A673 (cell line): ENCODE measurements at regions not wholly inside any gene's neighbourhood (a gene's known extent, or its start where the extent isn't known, plus 50 kb on each side); places are given as distances from the start of the nearest gene placed in this dataset.
A peak's percentile ranks its signal among the peaks of the same experiment; 100 is the strongest.

Experiments used
- BruUV-seq: library from RNA; stranded (reverse); fragments of 400-500 nt; replicated peaks from 2 replicates; lab custom pipeline; 2021; lab: Mats Ljungman, UMichigan
- CTCF ChIA-PET: fragments of 300-600 bp; sonication (Branson Sonifier 250); formaldehyde crosslinking; loops from one replicate; lab custom pipeline; 2022; ENCODE audit warnings: antibody characterized with exemption; lab: Charles Lee
- POLR2A ChIA-PET: fragments of 300-600 bp; sonication (Branson Sonifier 250); formaldehyde crosslinking; loops from one replicate; lab custom pipeline; 2022; ENCODE audit warnings: antibody characterized with exemption; ENCODE audit not compliant: low non-redundant PET; lab: Charles Lee
- DNase-seq: peaks from one replicate; pipeline ENCODE4 v3.0.0-alpha.2; 2015; ENCODE audit warnings: low spot score
- H3K27ac ChIP-seq: fragments of 200-600 bp; sonication (generic); 2 replicates; pipeline ENCODE4 v1.5.1; 2016; ENCODE audit warnings: mixed run types, low read depth, mild to moderate bottlenecking, mixed read lengths, antibody characterized with exemption, low read length; ENCODE audit not compliant: poor library complexity, severe bottlenecking
- H3K27me3 ChIP-seq: fragments of 200-600 bp; sonication (generic); replicated peaks from 2 replicates; pipeline ENCODE4 v1.6.1; 2017; ENCODE audit warnings: mixed run types, low read depth, mild to moderate bottlenecking, mixed read lengths, antibody characterized with exemption, low read length; ENCODE audit not compliant: insufficient read depth, poor library complexity
- H3K36me3 ChIP-seq: fragments of 200-600 bp; sonication (generic); 2 replicates; pipeline ENCODE4 v1.6.1; 2016; ENCODE audit warnings: mixed run types, mild to moderate bottlenecking, mixed read lengths, antibody characterized with exemption, low read length; ENCODE audit not compliant: insufficient read depth, poor library complexity, severe bottlenecking
- H3K4me1 ChIP-seq: fragments of 200-600 bp; sonication (generic); 2 replicates; pipeline ENCODE4 v1.6.1; 2017; ENCODE audit warnings: mixed run types, mild to moderate bottlenecking, mixed read lengths, antibody characterized with exemption, low read length; ENCODE audit not compliant: insufficient read depth, poor library complexity, severe bottlenecking
- H3K4me3 ChIP-seq: fragments of 200-600 bp; sonication (generic); 2 replicates; pipeline ENCODE4 v1.5.1; 2016; ENCODE audit warnings: low read depth, mixed run types, mild to moderate bottlenecking, mixed read lengths, low read length; ENCODE audit not compliant: poor library complexity, severe bottlenecking
- H3K9me3 ChIP-seq: fragments of 200-600 bp; sonication (generic); 2 replicates; pipeline ENCODE4 v1.6.1; 2016; ENCODE audit warnings: mixed run types, low read depth, mild to moderate bottlenecking, mixed read lengths, antibody characterized with exemption, low read length; ENCODE audit not compliant: poor library complexity, severe bottlenecking
- CTCF ChIP-seq: fragments of 300-800, 200-600 bp; sonication (generic); conservative IDR thresholded peaks from 2 replicates; pipeline ENCODE4 v1.5.1; 2017; ENCODE audit warnings: low read depth, mild to moderate bottlenecking, antibody characterized with exemption, low read length, moderate library complexity, mixed read lengths
- EZH2 ChIP-seq: fragments of 200-600 bp; sonication (generic); IDR thresholded peaks from 2 replicates; pipeline ENCODE4 v1.6.1; 2017; ENCODE audit warnings: borderline replicate concordance, low read depth, mild to moderate bottlenecking, mixed read lengths, antibody characterized with exemption, low read length; ENCODE audit not compliant: poor library complexity, severe bottlenecking
- intact Hi-C: fragments of 100-400 bp; cut with micrococcal nuclease; formaldehyde crosslinking; loops from one replicate; pipeline ENCODE4 v1.10.0; 2022; ENCODE audit not compliant: unreplicated experiment

DNA sequence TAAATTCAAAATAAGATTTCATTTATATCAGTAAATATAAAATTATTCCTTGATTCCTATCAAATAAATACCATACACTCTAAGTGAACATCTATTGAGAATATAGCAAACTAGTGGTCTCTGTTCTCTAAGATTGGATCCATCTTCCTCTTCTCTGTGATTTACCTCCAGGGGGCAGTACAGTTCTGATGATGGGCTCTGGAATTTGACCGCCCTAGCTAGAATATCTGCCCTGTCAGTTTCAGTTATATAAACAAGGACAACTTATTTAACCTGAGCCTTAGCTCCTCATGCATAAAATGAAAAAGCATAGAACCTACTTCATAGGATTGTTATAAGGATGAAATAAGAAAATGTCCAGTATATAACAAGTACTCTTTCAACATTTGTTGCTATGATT lies 171.1 kb upstream of the CCDC54 start:
- intact Hi-C loops = no loop called here
- no TSS peak for BruUV-seq
- Histone ChIP-seq H3K27me3 (no peaks in the 10 kb centered on the region), H3K9me3 (no peaks in the 10 kb centered on the region), H3K27ac (no peak overlapping the region), H3K4me1 (peaks cover 11% of the 10 kb centered on the region), H3K36me3 (no peaks in the 10 kb centered on the region), H3K4me3 (no peak overlapping the region)
- POLR2A ChIA-PET = no interaction called here
- CTCF ChIA-PET = interaction anchor here (0.5 to 0.7 kb wide), 2 partner anchors 1250 to 1346 kb away, joined by 3 read pairs; no protein-coding TSS in a partner anchor
- peak; percentile 67 for DNase-seq
- TF ChIP-seq CTCF = peak; percentile 80
- TF ChIP-seq EZH2 = no peak

DNA sequence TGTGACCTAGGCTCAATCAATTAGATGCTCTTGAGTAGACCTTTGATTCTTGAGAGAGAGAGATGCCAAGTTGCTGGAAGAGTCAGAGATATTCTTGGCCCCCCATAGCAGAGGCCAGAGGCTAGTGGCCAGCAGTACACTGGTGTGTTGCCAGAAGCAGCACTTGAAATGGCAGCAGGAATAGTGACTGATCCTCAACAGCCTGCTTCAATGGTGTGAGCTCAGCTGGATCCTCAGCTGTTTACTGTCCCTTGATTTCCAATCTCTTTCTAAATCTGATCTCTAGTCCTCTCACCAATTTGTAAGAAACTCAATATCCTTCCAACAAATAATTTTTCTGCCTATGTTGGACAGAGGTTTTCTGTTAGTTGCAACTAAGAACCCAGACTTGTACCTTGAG lies 170.3 kb upstream of the CCDC54 start:
- ChIA-PET CTCF (no interaction called here), POLR2A (no interaction called here)
- Histone ChIP-seq H3K9me3 (no peaks in the 10 kb centered on the region), H3K4me1 (peaks cover 11% of the 10 kb centered on the region), H3K27me3 (no peaks in the 10 kb centered on the region), H3K27ac (no peak overlapping the region), H3K36me3 (no peaks in the 10 kb centered on the region), H3K4me3 (no peak overlapping the region)
- BruUV-seq = no TSS peak
- TF ChIP-seq EZH2 (no peak), CTCF (no peak)
- intact Hi-C loops = no loop called here
- DNase-seq = no peak

DNA sequence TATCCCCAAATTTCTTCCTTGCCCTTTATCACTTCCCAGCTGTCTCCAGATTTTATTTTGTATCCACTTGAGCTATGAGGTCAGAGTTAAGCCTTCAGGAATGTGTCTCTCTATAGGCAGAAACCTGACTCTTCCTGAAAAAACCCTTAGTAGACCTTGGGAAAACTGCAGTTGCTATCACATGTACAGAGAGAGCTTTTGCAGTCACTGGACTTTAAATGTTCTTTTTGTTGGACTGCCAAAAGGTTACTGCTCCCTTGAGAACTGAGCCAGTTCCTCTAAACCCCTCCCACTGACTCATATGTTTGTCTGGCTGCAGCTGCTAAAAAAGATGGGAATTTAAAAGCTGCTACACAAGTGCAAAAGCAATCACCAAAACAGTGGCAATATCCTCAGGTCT lies 169.1 kb upstream of the CCDC54 start:
- TF ChIP-seq CTCF = no peak
- no peak for TF ChIP-seq EZH2
- H3K4me1 ChIP-seq = peaks cover 11% of the 10 kb centered on the region

More for the DNA sequence above, 169.1 kb upstream of the CCDC54 start:
- Histone ChIP-seq H3K36me3 (no peaks in the 10 kb centered on the region), H3K4me3 (no peak overlapping the region), H3K27me3 (no peaks in the 10 kb centered on the region), H3K27ac (no peak overlapping the region), H3K9me3 (no peaks in the 10 kb centered on the region)
- POLR2A ChIA-PET = no interaction called here
- BruUV-seq = no TSS peak
- DNase-seq = peak; percentile 66
- intact Hi-C loops = no loop called here
- CTCF ChIA-PET = interaction anchor here (0.5 to 0.7 kb wide), 2 partner anchors 59 to 63 kb away, joined by 3 to 9 read pairs; no protein-coding TSS in a partner anchor
